ENCODE measurements at regions not wholly inside any gene's neighbourhood (a gene's known extent, or its start where the extent isn't known, plus 50 kb on each side); places are given as distances from the start of the nearest gene placed in this dataset.

DNA sequence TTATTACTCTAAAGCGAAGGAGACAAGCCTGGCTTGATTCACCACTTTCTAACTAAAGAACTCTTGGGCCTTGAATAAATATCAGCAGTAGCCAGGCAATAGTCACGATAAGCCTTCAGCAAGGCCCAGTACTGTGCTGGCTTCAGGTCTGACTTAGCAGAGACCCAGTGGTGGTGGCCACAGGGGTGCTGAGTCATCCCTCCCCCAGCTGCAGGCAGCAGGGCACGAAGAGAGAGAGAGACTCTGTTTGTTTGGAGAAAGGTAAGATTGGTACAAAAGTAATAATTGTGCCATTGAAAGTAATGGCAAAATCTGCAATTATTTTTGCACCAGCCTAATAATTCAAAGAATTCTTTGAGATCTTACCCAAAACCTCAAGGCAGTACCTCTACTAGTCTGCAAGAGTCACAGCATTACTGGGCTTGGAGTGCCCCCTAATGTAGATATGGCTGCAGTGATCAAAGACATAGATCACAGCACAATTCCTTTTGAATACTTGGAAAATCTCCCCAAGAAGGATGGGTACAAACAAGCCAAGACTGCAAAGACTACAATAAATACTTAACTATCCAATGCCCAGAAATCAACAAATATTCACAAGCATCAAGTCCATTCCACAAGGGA is 159.5 kb upstream of the USP38 start:
- Histone ChIP-seq H3K27ac (no peak overlapping the region), H3K36me3 (no peaks in the 10 kb centered on the region), H3K4me3 (no peak overlapping the region), H3K9me3 (no peaks in the 10 kb centered on the region), H3K27me3 (replicated peaks; ENCODE audit: insufficient read depth) (no peaks in the 10 kb centered on the region), H3K4me1 (replicated peaks) (no peaks in the 10 kb centered on the region)
- no peak for DNase-seq (ENCODE audit: low spot score)
- intact Hi-C loops (cut with DNase I), result loop anchor here (5.0 kb wide), 1 partner anchor 143 kb away; no protein-coding TSS in a partner anchor
- 77% methylated on average over 3 of the region's 3 CpGs for WGBS
- no peak for TF ChIP-seq POLR2AphosphoS5 (IDR thresholded peaks at IDR 0.05)
- no peak for TF ChIP-seq POLR2A (IDR thresholded peaks at IDR 0.05)
- TF ChIP-seq, protein P1, sequence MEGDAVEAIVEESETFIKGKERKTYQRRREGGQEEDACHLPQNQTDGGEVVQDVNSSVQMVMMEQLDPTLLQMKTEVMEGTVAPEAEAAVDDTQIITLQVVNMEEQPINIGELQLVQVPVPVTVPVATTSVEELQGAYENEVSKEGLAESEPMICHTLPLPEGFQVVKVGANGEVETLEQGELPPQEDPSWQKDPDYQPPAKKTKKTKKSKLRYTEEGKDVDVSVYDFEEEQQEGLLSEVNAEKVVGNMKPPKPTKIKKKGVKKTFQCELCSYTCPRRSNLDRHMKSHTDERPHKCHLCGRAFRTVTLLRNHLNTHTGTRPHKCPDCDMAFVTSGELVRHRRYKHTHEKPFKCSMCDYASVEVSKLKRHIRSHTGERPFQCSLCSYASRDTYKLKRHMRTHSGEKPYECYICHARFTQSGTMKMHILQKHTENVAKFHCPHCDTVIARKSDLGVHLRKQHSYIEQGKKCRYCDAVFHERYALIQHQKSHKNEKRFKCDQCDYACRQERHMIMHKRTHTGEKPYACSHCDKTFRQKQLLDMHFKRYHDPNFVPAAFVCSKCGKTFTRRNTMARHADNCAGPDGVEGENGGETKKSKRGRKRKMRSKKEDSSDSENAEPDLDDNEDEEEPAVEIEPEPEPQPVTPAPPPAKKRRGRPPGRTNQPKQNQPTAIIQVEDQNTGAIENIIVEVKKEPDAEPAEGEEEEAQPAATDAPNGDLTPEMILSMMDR (IDR thresholded peaks at IDR 0.05), result no peak

DNA sequence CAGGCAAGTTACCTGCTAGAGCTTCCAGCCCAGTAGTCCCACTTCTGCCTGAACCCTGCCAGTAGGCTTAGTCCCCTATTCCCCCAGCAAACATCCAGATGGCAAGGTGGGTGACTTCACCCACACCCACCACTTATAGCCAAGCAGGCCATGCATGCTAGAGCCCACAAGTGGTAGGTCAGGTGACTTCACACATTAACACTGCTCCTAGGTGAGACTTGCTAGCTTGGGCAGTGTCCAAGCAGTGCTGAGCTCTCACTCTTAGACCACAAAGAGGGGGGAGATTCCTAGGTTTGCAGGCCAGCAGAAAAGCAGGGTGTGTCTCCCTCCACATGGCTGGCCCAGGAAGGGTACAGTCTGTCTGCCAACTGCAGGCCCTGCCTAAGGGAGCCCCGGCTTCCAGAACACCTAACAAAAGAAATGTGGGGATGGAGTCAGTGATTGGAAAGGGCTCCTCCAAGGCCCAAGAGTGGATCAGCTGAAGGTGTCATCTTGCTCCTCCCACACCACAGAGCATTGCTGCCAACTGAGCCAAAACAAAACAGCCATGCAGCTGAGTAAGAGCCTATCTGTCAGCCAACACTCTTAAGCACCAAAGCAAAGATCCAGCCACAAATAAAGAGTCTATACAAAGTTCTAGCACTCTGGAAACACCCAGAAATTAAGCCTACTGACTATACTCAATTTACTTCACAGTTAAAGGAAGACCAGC is 158.1 kb upstream of the USP38 start:
- H3K4me3 ChIP-seq, result no peak overlapping the region
- H3K36me3 ChIP-seq, result no peaks in the 10 kb centered on the region
- no peaks in the 10 kb centered on the region for H3K27me3 ChIP-seq (replicated peaks; ENCODE audit: insufficient read depth)
- WGBS, result 60% methylated on average over 1 of the region's 1 CpG
- intact Hi-C loops (cut with DNase I), result loop anchor here (5.0 kb wide), 1 partner anchor 144 kb away; no protein-coding TSS in a partner anchor
- no peaks in the 10 kb centered on the region for H3K4me1 ChIP-seq (replicated peaks)
- no peak overlapping the region for H3K27ac ChIP-seq
- no peak for DNase-seq (ENCODE audit: low spot score)
- TF ChIP-seq, protein P1 (IDR thresholded peaks at IDR 0.05), result no peak
- no peak for TF ChIP-seq POLR2AphosphoS5 (IDR thresholded peaks at IDR 0.05)
- TF ChIP-seq POLR2A (IDR thresholded peaks at IDR 0.05), result no peak
- H3K9me3 ChIP-seq, result no peaks in the 10 kb centered on the region

DNA sequence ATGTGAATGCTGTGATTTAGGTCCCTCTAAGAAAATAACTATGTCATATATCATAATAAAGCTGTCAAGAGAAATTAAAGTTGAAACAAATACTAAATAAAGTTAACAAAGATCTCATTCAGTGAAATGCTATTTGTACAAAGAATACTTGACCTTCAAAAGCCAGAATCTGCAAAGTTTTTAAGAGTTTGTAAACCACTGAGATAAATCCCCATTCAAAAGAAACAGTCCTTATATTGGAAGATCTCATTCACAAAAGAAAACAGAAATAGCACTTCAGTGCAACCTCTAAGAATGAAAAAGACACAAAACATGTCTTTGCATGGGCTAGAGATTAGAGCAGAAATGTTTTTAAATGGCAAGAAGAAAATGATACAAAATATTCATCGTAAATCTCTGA is 149.1 kb upstream of the USP38 start:
- no peak for DNase-seq (ENCODE audit: low spot score)
- Histone ChIP-seq H3K4me3 (no peak overlapping the region), H3K27me3 (replicated peaks; ENCODE audit: insufficient read depth) (no peaks in the 10 kb centered on the region), H3K27ac (no peak overlapping the region), H3K36me3 (no peaks in the 10 kb centered on the region), H3K9me3 (no peaks in the 10 kb centered on the region), H3K4me1 (replicated peaks) (no peaks in the 10 kb centered on the region)
- WGBS, result 63% methylated on average over 1 of the region's 1 CpG
- no peak for TF ChIP-seq POLR2AphosphoS5 (IDR thresholded peaks at IDR 0.05)
- intact Hi-C loops (cut with DNase I), result no loop called here

DNA sequence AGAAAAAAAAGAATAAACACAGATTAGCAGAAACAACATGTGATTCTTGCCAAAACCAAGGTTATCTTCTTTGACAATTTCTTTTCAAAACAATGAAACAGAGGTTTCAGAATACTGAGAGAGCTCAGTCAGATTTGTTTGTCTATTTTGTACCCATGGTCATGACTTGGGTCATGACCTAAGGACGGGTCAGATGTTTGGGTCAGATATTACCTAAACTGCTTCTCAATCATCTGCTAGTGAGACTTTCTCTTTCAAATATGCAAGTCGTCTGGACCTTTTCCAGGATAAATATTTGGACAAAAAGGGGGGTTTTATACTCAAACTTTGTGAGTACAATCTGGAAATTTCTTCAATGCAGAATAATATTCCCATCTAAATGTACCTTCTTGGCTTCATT is 148.3 kb upstream of the USP38 start:
- no peak overlapping the region for H3K27ac ChIP-seq
- H3K4me1 ChIP-seq (replicated peaks), result no peaks in the 10 kb centered on the region
- no peaks in the 10 kb centered on the region for H3K36me3 ChIP-seq
- intact Hi-C loops (cut with DNase I), result no loop called here
- DNase-seq (ENCODE audit: low spot score), result no peak
- WGBS, result 62% methylated on average over 2 of the region's 2 CpGs
- no peak for TF ChIP-seq POLR2A (IDR thresholded peaks at IDR 0.05)
- no peak for TF ChIP-seq POLR2AphosphoS5 (IDR thresholded peaks at IDR 0.05)
- TF ChIP-seq, protein P1 (IDR thresholded peaks at IDR 0.05), result no peak
- H3K27me3 ChIP-seq (replicated peaks; ENCODE audit: insufficient read depth), result no peaks in the 10 kb centered on the region
- H3K9me3 ChIP-seq, result no peaks in the 10 kb centered on the region
- H3K4me3 ChIP-seq, result no peak overlapping the region

DNA sequence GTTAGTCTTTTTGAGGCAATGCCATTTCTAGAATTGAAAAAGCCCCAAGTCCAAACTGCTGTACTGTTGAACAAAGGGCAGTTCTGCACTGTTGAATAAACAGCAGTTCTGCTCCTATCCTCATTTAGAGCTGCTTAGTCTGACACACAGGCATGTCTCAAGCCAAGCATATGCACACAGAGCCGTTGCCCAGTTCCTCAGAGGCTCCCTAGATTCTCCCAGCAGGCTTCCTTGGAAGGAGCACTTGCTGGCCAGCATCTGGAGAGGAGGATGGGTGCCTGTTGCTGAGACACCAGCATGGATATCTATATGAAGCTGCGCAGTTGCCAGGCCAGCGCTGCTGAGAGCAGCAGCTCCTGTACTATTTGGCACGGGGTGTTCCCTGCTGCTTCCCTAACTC is 138.3 kb upstream of the USP38 start:
- Histone ChIP-seq H3K4me3 (no peak overlapping the region), H3K4me1 (replicated peaks) (no peaks in the 10 kb centered on the region), H3K9me3 (no peaks in the 10 kb centered on the region), H3K36me3 (no peaks in the 10 kb centered on the region), H3K27ac (no peak overlapping the region), H3K27me3 (replicated peaks; ENCODE audit: insufficient read depth) (no peaks in the 10 kb centered on the region)
- no peak for DNase-seq (ENCODE audit: low spot score)
- intact Hi-C loops (cut with DNase I), result no loop called here
- TF ChIP-seq POLR2AphosphoS5 (IDR thresholded peaks at IDR 0.05) (no peak), POLR2A (IDR thresholded peaks at IDR 0.05) (no peak)
- TF ChIP-seq, protein P1 (IDR thresholded peaks at IDR 0.05), result no peak
- WGBS, result 73% methylated on average over 4 of the region's 4 CpGs

Measured in prostate gland (tissue), 2 donors.